Neural cell (in vitro differentiated cells): ENCODE measurements at regions not wholly inside any gene's neighbourhood (a gene's known extent, or its start where the extent isn't known, plus 50 kb on each side); places are given as distances from the start of the nearest gene placed in this dataset.

Source experiments
- H2AFZ ChIP-seq: fragments of 200-600, 300-800 bp; sonication (generic), shearing (Covaris generic); 2 replicates; pipeline ENCODE4 v1.6.0; 2014; ENCODE audit warnings: low read depth, mild to moderate bottlenecking, antibody characterized with exemption, low read length, moderate library complexity
- H3F3A ChIP-seq: fragments of 200-600 bp; shearing (Covaris generic); 2 replicates; pipeline ENCODE4 v1.6.1; 2016; ENCODE audit warnings: mild to moderate bottlenecking, moderate library complexity, mixed read lengths, antibody characterized with exemption, low read length; ENCODE audit not compliant: insufficient read depth, poor library complexity, severe bottlenecking
- H3K27ac ChIP-seq: fragments of 200-600, 300-800 bp; sonication (generic), shearing (Covaris generic); 2 replicates; pipeline ENCODE4 v1.5.1; 2014; ENCODE audit warnings: mild to moderate bottlenecking, low read length, moderate library complexity
- H3K27me3 ChIP-seq: fragments of 300-800, 200-600 bp; sonication (generic), shearing (Covaris generic); 2 replicates; pipeline ENCODE4 v1.6.0; 2014; ENCODE audit warnings: mild to moderate bottlenecking, low read depth, low read length, moderate library complexity; ENCODE audit not compliant: insufficient read depth
- H3K36me3 ChIP-seq: fragments of 300-800, 200-600 bp; sonication (generic), shearing (Covaris generic); 2 replicates; pipeline ENCODE4 v1.5.1; 2014; ENCODE audit warnings: mild to moderate bottlenecking, antibody characterized with exemption, low read length, moderate library complexity; ENCODE audit not compliant: insufficient read depth
- H3K4me2 ChIP-seq: fragments of 300-800, 200-600 bp; sonication (generic), shearing (Covaris generic); 2 replicates; pipeline ENCODE4 v1.6.0; 2014; ENCODE audit warnings: mild to moderate bottlenecking, low read length
- H3K4me3 ChIP-seq: fragments of 300-800, 200-600 bp; sonication (generic), shearing (Covaris generic); 2 replicates; pipeline ENCODE4 v1.5.1; 2014; ENCODE audit warnings: mild to moderate bottlenecking, low read length, moderate library complexity
- H3K79me2 ChIP-seq: fragments of 200-600 bp; shearing (Covaris generic); replicated peaks from 2 replicates; pipeline ENCODE4 v1.6.0; 2014; ENCODE audit warnings: mild to moderate bottlenecking, low read length, moderate library complexity; ENCODE audit not compliant: insufficient read depth
- H3K9ac ChIP-seq: fragments of 300-800, 200-600 bp; sonication (generic), shearing (Covaris generic); 2 replicates; pipeline ENCODE4 v1.6.1; 2016; ENCODE audit warnings: mild to moderate bottlenecking, low read length, mixed read lengths
- H3K9me2 ChIP-seq: fragments of 200-600 bp; shearing (Covaris generic); 2 replicates; pipeline ENCODE4 v1.6.1; 2016; ENCODE audit warnings: mild to moderate bottlenecking, low read length, mixed read lengths; ENCODE audit not compliant: insufficient read depth
- H3K9me3 ChIP-seq: fragments of 200-600, 300-800 bp; sonication (generic), shearing (Covaris generic); 2 replicates; pipeline ENCODE4 v1.6.1; 2016; ENCODE audit warnings: mild to moderate bottlenecking, mixed run types, low read length, moderate library complexity, mixed read lengths
- H4K20me1 ChIP-seq: fragments of 200-600 bp; shearing (Covaris generic); 2 replicates; pipeline ENCODE4 v1.6.1; 2016; ENCODE audit warnings: mild to moderate bottlenecking, mixed run types; ENCODE audit not compliant: insufficient read depth
- EP300 ChIP-seq: fragments of 450-650 bp; conservative IDR thresholded peaks from 2 replicates; pipeline ENCODE4 v1.6.1; 2014; ENCODE audit warnings: antibody characterized with exemption, mild to moderate bottlenecking, moderate library complexity; ENCODE audit not compliant: poor library complexity, severe bottlenecking
- EZH2 ChIP-seq: fragments of 200-600, 300-800 bp; shearing (Covaris generic), sonication (generic); IDR thresholded peaks from 2 replicates; pipeline ENCODE4 v1.6.1; 2014; ENCODE audit warnings: antibody characterized with exemption, low read length, borderline replicate concordance, mild to moderate bottlenecking; ENCODE audit not compliant: insufficient read depth, poor library complexity, severe bottlenecking
- MXI1 ChIP-seq: fragments of 450-650 bp; conservative IDR thresholded peaks from 2 replicates; pipeline ENCODE4 v1.6.1; 2014; ENCODE audit warnings: antibody characterized with exemption, mild to moderate bottlenecking; ENCODE audit not compliant: poor library complexity, severe bottlenecking
- POLR2AphosphoS5 ChIP-seq: IDR thresholded peaks from 2 replicates; pipeline ENCODE4 v1.6.1; 2012
- RAD21 ChIP-seq: fragments of 450-650 bp; conservative IDR thresholded peaks from 2 replicates; pipeline ENCODE4 v1.6.1; 2014; ENCODE audit warnings: antibody characterized with exemption, mild to moderate bottlenecking, moderate library complexity
- SMC3 ChIP-seq: fragments of 450-650 bp; conservative IDR thresholded peaks from 2 replicates; pipeline ENCODE4 v1.6.1; 2014; ENCODE audit warnings: antibody characterized with exemption, mild to moderate bottlenecking, moderate library complexity; ENCODE audit not compliant: poor library complexity
- TAF1 ChIP-seq: IDR thresholded peaks from 2 replicates; pipeline ENCODE4 v1.6.1; 2012; ENCODE audit warnings: low read depth
- TF ChIP-seq, protein P1 (sequence below): fragments of 450-650 bp; IDR thresholded peaks from 2 replicates; pipeline ENCODE4 v1.5.1; 2014; ENCODE audit warnings: antibody characterized with exemption, mild to moderate bottlenecking, moderate library complexity; ENCODE audit not compliant: poor library complexity, severe bottlenecking
- TF ChIP-seq, protein P2 (sequence below): IDR thresholded peaks from 2 replicates; pipeline ENCODE4 v1.6.1; 2012; ENCODE audit warnings: borderline replicate concordance

DNA sequence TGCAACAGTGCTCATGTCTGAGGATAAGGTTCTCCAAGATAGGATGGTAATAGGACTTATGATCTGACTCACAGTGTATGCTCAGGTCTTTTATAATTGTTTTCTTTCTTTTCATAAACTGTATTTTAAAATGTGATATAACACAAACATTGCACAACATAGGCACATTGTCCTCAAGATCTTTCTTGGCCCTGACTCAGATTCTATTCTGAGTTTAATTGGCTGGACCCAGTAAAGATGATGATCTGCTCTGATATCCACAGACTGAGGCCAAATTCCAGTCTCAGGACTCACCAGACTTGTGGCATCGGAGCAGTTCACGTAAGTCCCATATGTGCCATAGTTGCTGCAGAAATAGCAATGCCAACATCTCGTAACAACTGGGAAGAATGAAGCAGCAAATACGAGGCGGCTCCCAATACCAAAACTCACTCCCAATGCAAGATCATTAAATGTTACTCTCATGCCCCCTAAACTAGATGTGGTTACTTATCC is 448.9 kb upstream of the SLC14A2 start:
- no peak overlapping the region for H3K27ac ChIP-seq
- no peaks in the 10 kb centered on the region for H4K20me1 ChIP-seq
- no peaks in the 10 kb centered on the region for H3K36me3 ChIP-seq
- no peaks in the 10 kb centered on the region for H3K27me3 ChIP-seq
- no peaks in the 10 kb centered on the region for H3K9me2 ChIP-seq
- TF ChIP-seq SMC3 (no peak), POLR2AphosphoS5 (no peak), RAD21 (no peak)
- TF ChIP-seq, protein P1, sequence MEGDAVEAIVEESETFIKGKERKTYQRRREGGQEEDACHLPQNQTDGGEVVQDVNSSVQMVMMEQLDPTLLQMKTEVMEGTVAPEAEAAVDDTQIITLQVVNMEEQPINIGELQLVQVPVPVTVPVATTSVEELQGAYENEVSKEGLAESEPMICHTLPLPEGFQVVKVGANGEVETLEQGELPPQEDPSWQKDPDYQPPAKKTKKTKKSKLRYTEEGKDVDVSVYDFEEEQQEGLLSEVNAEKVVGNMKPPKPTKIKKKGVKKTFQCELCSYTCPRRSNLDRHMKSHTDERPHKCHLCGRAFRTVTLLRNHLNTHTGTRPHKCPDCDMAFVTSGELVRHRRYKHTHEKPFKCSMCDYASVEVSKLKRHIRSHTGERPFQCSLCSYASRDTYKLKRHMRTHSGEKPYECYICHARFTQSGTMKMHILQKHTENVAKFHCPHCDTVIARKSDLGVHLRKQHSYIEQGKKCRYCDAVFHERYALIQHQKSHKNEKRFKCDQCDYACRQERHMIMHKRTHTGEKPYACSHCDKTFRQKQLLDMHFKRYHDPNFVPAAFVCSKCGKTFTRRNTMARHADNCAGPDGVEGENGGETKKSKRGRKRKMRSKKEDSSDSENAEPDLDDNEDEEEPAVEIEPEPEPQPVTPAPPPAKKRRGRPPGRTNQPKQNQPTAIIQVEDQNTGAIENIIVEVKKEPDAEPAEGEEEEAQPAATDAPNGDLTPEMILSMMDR, result no peak
- no peaks in the 10 kb centered on the region for H3K79me2 ChIP-seq
- H3K4me3 ChIP-seq, result no peak overlapping the region
- H3K4me2 ChIP-seq, result no peak overlapping the region
- H3F3A ChIP-seq, result no peaks in the 10 kb centered on the region
- H3K9me3 ChIP-seq, result no peaks in the 10 kb centered on the region
- no peak overlapping the region for H2AFZ ChIP-seq
- H3K9ac ChIP-seq, result no peak overlapping the region

DNA sequence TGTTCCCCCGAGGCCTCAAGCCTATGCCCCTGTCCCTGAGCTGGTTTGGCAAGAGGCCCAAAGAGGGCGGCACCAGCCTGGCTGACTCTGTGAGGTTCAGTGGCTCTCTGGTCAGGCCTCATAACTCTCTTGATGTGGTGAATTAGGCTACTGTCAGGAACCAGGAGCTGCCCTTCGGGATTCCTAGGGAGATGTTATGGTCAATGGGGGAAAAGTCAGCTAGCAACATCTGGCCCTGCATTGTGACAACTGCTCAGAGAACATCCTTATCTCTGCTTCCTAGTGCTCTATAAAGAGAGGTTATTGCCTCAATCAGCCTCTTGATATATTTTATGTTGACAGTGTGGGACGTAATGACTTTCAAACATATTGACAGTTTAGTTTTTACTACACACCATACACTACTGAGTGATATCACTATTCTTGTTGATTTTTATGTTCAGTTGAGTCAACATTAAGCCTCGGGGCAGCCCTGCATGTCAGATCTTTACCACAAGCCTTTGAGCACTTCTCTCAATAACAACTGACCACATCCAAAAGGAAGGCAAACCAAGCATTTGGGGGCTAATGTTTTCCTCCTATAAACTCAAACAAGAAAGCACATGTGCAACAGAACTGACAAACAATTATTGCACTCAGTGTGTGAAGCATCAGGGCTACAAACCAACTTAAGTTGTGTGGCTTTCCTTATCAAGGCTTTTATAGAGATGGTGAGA is 448.3 kb upstream of the SLC14A2 start:
- Histone ChIP-seq H3K36me3 (no peaks in the 10 kb centered on the region), H3K27me3 (no peaks in the 10 kb centered on the region), H3K4me2 (no peak overlapping the region), H3K79me2 (no peaks in the 10 kb centered on the region), H3K9me2 (no peaks in the 10 kb centered on the region), H3K27ac (no peak overlapping the region), H3K4me3 (no peak overlapping the region), H3K9ac (no peak overlapping the region), H3K9me3 (no peaks in the 10 kb centered on the region), H3F3A (no peaks in the 10 kb centered on the region), H2AFZ (no peak overlapping the region), H4K20me1 (no peaks in the 10 kb centered on the region)
- TF ChIP-seq EP300, result no peak
- TF ChIP-seq EZH2, result no peak
- no peak for TF ChIP-seq TAF1
- TF ChIP-seq POLR2AphosphoS5, result no peak
- TF ChIP-seq, protein P1, result no peak
- no peak for TF ChIP-seq SMC3
- TF ChIP-seq RAD21, result no peak
- TF ChIP-seq, protein P2, sequence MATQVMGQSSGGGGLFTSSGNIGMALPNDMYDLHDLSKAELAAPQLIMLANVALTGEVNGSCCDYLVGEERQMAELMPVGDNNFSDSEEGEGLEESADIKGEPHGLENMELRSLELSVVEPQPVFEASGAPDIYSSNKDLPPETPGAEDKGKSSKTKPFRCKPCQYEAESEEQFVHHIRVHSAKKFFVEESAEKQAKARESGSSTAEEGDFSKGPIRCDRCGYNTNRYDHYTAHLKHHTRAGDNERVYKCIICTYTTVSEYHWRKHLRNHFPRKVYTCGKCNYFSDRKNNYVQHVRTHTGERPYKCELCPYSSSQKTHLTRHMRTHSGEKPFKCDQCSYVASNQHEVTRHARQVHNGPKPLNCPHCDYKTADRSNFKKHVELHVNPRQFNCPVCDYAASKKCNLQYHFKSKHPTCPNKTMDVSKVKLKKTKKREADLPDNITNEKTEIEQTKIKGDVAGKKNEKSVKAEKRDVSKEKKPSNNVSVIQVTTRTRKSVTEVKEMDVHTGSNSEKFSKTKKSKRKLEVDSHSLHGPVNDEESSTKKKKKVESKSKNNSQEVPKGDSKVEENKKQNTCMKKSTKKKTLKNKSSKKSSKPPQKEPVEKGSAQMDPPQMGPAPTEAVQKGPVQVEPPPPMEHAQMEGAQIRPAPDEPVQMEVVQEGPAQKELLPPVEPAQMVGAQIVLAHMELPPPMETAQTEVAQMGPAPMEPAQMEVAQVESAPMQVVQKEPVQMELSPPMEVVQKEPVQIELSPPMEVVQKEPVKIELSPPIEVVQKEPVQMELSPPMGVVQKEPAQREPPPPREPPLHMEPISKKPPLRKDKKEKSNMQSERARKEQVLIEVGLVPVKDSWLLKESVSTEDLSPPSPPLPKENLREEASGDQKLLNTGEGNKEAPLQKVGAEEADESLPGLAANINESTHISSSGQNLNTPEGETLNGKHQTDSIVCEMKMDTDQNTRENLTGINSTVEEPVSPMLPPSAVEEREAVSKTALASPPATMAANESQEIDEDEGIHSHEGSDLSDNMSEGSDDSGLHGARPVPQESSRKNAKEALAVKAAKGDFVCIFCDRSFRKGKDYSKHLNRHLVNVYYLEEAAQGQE, result no peak
- TF ChIP-seq MXI1, result no peak
